Activated CD4-positive, alpha-beta T cell treated with anti-CD3 and anti-CD28 coated beads for 24 hours (primary cell): ENCODE measurements at regions not wholly inside any gene's neighbourhood (a gene's known extent, or its start where the extent isn't known, plus 50 kb on each side); places are given as distances from the start of the nearest gene placed in this dataset.
"Not testable (repeated sequence)": the region's sequence is repeated elsewhere in the genome, so short reads cannot be mapped to it uniquely, and the experiment has no call there.

Experiments used
- DNase-seq, 2 donors: peaks; one replicate each; pipeline ENCODE4 v3.0.0-alpha.2; 2020; ENCODE audit warnings: low read depth in 2 of 2

DNA sequence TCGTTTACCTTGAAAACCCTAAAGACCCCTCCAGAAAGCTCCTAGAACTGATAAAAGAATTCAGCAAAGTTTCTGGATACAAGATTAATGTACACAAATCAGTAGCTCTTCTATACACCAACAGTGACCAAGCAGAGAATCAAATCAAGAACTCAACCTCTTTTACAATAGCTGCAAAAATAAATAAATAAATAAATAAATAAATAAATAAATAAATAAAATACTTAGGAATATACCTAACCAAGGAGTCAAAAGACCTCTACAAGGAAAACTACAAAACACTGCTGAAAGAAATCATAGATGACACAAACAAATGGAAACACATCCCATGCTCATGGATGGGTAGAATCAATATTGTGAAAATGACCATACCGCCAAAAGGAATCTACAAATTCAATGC, 186.8 kb upstream of the EOLA2 start:
- not testable (repeated sequence) for DNase-seq

DNA sequence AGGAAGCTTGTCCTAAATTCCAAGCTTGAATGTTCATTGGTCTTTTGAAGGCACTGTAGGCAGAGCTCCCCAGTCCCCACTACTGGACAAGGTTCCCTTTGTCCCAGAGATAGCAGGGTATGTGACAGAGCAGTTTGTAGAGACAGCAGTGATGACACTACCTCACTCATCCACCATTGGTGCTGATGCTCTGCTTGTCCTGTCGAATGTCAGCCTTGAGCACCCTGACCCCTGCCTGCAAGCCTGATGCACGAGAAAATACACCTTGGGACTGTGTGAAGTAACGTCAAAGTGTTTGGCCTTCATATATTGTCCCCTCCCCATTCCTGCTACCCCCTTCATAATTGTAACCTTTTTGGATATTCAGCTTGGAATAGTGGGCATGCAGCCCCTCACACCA, 188.9 kb upstream of the EOLA2 start:
- no peak for DNase-seq

DNA sequence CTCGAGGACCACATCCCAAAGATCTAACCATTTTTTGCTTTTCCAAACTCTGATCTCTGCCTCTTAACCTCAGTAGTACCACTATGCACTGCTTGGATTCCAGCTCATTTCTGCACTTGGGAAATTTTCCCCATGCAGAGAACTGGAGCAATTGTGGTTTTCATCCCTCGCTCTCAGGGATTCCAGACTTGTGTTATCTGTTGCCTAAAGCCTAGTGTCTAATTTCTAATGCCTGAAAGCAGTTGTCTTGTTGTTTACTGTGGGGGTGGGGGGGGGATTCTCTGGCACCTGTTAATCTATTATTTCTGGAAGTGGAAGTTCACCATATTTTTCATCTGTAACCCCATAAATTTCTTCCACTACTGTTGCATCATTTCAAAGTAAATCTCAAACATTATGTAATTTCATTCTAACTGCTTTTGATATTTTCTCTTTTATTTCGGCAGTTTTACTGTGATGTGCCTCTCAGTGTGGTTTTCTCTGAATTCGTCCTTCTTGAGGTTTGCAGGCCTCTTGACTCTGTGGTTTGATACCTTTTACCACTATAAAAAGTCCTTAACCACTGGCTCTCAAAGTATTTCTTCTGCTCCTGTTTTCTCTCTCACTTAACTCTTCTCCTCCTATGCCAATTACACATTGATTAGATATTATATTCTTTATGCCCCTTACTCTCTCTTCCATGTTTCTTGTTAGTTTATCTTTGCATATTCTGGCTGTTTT, 205.6 kb upstream of the EOLA2 start:
- DNase-seq = no peak

DNA sequence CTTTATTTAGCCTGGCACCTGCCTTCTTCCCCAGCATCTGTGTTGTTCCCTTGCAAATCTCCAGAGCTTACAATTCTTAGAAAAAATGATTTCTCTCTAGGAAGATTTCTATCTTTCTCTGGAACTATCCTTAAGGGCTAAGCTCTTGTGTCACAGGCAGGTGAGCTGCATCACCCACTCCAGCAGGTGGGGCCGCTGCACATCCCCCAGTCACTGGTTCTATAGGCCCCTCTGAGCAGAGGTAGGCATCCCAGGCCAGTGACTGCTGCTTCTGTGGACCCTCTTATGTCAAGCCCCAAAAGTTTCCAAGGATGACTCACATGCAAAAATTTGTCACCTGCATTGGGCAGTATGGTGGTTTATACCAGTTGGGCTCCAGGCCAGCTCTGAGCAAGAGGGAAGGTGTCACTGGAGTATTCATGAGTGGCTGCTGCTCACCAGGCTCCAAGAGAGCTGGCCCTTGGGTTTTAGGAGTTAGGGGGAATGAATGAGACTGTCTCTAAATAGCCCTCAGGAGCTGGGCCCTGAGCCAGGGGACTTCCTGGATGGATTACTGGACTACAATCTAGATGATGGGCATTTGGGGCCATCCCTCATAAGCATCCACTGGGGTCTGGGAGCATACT, 208.1 kb upstream of the EOLA2 start:
- DNase-seq = no peak

DNA sequence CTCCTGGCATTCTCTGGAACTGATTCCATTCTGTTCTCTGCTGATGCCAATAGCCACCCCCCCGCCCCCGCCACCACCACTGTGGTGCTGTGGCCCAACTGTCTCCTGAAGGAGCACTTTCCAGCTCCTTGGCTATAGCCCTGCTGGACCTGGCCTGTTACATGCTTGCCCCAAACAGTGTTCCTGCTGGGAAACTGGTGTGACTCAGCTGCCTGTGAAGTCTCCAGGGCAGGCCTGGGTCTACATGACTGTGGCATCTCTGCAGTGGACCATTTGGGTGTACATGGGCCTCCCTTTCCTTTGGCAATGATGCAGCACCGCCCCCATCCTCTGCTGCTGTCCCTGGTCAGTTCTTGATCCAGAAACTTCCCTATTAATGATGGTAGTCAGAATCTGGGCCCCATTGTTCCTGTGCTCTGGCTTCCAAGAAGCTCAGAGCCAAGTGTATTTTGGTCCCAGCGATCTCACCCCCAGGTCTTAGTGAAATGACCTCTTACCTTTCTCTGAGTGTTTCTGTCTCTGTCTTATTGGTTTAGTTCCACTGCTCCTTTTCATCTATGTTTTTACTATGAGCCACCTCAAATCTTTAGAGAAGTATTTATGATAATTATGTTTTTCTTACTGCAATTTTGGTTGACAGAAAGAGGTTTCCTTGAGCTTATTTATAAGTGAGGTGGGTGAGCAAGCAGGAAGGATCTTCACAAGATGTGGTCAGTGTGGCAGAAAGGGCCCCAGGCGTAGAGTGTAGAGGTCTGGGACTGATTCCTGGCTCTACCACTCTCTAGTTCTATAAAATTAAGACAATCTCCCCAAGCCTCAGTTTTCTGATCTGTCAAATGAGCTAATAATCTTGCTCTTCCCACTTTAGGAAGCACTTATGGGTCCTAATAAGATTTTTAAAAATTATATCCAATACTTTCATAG, 210.7 kb upstream of the EOLA2 start:
- DNase-seq = no peak

DNA sequence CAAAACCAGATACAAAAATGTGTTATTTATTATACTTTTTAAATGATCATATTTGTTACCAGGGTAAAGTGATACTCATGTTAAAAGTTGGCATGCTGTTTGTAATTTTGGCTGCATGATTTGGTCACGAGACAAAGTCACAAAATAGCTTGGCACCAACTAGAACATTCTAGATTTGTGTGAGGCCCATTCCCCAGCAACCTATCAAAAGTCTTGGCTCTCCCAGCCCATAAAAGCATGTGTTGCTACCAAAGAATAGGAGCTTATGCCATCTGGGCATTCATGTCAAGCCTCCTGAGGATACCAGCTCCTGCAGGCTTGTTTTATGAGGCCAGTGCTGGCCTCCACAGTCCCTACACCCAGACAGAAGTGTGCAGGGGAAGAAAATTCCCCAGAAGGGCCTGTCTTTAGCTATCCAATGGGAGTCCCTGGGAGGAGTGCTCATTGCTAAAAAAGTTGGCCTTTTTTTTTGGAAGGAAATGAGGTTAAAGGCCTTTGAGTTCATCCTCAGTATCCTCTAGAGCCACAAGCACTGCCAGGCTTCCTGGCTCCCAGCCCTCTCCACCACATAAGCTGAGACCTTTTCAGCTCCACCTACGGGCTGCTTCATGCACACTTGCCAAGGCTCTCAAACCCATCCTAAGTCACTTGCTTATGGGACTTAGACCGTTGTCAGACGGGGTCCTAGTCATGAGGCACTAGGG, 211.9 kb upstream of the EOLA2 start:
- no peak for DNase-seq

DNA sequence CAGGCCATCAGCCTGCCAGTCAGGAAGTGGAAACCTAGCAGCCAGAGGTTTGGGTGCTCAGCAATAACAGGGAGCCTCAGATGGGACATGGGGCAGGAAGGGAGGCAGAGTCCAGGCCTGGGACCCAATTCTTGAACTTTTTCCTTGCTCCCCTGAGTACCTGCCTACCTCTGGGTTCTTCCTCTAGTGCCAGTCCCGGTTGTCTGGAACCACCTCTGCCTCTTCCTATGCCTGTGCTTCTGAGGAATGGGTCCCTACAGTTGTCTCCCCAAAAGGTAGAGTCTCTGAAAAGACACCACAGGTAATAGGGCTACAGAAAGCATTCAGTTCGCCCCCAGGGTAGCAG, 212.4 kb upstream of the MAMLD1 start:
- no peak for DNase-seq

DNA sequence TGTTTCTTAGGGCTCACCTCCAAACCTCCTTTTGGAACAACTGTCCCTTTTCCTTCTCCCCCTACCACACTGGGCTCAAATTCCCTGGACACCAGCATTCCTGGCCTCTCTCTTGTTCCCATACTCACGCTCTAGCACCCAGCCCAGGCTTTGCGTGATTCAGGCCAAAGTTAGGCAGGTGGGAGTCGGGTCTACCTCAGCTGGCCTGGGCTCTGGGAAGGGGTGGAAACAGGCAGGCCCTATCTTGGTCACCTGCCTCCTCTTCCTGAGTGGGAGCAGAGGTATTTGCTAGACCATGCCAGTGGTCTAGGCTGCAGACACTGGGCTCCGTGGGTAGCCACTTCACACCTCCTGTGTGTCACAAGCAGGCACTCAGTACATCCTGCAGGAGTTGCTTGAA, 211.1 kb upstream of the MAMLD1 start:
- DNase-seq = no peak

DNA sequence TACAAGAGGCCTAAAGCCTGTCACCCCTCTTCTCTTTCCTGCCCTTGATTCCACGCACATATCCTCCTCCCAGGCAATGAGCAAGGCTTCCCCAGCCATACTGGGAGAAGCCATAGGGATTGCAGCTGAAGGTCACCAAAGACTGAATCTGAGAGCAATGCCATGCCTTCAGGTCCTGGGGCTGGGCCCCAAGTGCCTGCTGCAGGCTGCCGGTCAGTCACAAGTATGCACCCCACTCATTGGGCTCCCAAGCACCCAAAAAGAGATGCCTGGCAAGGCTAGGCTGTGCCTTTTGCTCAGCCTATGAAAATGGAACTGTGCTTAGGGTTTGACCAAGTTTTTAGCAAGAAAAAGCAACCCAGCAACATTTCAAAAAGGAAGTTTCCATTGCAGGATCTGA, 210.6 kb upstream of the MAMLD1 start:
- no peak for DNase-seq

DNA sequence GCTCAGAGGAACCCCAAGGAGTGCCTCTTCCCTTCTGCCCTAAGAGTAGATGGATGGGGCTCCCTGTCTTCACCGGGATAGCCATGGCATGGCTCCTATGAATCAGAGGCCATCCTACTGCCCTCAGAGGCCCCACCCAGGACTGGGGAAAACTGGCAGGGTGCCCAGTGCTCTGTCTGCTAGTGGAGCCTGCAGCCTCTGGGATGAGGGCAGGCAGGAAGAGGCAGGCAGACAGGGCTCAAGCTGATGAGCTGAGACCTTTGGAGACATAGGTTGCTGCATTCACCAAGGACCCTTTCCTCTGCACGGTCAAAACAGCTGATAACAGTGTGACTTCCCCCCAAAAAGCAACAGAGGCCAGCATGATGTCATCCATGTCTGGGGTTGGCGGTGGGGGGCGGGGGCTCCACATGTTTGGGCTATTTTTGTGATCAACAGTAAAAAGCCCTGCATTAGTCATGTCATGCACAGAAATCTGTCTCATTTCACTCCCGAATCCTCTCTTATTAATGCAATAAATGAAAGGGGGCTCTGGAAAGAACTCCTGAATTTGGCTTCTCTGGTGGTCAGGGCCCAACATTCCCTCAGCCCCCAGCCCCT, 207.6 kb upstream of the MAMLD1 start:
- no peak for DNase-seq

DNA sequence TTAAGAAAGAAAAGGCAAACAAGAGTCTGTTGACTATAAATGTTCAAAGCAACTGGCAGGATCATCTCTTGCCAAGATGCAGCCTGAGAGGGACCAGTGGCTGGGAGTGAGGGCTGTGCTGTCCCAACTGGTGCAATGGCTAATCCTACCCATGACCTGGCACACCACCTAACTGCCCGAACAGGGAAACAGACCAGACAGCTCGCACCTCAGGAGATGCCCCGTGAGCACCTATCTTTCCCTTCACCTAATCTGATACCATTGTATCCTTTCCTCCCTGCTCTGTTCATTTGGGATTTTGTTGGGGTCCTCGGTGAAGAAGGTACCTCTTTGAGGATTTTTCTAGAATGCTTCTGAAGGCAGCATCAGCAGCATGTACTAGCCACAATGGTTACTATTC, 206.5 kb upstream of the MAMLD1 start:
- DNase-seq = no peak

DNA sequence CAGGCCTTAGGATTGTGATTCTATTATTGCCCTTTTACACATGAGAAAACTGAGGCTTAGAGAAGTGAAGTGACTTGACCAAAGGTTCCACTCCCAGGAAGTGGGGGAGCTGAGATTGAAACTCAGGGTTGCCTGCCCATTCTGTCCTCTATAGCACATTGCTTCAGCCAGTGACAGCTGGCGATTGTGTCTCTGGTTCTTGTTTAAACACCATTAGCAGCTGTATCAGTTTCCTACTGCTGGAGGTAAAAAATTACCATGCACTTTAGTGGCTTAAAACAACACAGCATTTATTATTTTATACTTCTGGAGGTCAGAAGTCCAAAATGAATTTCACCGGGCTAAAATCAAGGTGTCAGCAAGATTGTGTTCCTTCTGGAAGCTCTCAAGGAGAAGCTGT, 205.8 kb upstream of the MAMLD1 start:
- no peak for DNase-seq

DNA sequence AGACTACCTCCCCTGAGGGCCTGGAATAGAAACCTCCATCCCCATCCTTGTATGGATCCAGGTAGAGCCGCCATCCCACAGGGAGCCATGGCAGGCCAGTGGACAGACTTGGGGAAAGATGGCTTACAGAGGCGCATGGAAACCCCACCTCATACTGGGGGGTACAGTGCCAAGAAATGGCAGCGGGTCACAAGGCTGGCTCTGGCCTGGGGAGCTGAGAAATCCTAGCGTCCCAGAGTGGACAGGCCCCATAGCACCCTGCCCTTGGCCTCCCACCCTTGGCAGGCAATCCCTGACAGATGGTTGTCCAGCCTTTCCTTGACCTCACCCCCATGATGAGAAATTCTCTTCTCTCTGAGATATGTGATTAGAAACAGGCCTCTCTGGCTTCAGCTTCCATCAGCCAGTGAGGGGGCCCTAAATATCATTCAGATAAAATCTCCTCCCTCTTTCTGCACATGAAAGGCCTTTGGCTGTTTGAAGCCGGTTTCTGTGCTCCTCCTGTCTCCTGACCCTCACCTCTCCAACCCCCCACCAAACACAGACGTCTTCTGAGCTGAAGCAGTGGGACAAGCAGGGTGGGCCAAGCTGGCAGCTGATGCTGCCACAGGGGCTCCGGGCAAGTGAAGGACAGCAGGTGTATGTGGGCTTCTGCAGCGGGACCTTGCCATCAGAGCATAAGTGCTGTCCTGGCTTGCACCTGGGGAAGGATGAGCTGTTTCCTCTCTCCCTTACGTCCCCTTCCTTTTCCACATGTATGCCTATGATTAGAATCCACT, 204.4 kb upstream of the MAMLD1 start:
- no peak for DNase-seq

DNA sequence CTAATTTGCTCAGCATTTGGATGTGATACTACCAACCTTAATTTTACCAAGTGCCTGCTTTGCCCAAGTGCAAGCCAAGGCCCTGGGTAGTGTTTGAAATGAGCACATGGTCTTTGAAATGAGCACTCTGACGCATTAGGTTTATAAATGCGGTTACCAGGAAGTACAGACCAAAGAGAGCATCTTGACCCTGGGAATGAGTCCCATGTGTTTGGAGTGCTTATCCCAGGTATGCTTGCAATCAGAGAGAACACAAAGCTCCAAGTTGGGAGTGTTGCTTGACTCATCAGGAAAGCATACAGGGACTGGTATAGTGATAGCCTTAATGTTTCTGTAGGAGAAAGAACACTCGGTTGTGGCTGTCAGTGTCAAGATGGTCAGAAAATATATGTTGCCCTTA, 203.6 kb upstream of the MAMLD1 start:
- no peak for DNase-seq

DNA sequence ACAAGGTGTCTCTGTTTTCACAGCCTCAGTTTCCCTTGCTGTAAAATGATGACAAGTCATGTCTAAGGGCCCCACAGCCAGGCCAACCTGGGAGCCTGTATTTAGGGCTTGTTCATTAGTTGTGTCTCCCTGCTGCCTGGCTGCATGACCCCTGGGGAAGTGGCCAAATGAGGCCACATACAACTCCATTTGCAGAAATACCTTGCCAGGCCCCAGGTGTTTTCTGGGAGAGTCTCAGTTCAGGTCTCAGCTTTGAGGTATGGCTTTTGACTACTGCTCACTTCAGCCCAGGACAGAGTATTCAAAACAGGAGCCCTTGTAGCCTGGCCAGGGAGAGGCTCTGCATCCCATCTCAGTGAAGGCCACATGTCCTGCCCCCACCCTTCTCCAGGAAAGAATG, 202.5 kb upstream of the MAMLD1 start:
- no peak for DNase-seq

DNA sequence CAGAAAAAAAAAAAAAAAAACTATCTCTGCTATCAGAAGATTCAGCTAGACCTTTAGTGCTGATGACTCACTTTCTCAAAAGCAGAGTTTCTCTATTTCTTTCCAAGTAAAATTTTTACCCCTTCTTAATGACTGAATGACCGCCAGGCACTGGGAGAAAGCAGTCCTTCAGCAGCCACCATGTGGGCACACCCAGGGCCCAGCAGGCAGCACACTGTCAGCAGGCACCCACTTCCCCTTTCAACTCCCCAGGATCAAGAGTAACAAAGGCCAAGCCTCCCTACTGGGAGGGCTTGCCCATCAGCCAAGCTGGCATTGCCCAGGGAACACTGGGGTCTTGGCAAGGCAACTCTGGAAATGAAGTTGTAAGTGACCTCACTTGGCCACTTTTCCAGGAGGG, 201.9 kb upstream of the MAMLD1 start:
- no peak for DNase-seq

DNA sequence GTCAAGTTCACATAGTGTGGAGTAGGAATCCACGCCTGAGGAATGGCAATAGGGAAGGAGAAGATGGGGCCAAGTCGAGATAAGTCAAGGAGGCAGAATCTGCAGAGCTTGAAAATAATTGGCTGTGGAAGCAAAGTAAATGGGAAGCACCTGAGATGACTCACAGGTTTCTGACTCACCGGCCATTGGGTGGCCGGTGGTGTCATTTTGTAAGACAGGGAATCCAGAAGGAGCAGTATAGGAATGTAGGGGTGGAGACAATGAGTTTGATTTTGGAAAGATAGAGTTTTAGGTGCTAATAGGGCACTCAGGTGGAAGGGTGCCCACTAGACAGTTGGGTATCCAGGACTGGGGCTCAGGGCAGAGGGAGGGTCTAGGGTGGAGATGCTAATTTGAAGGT, 201.0 kb upstream of the MAMLD1 start:
- DNase-seq = no peak

DNA sequence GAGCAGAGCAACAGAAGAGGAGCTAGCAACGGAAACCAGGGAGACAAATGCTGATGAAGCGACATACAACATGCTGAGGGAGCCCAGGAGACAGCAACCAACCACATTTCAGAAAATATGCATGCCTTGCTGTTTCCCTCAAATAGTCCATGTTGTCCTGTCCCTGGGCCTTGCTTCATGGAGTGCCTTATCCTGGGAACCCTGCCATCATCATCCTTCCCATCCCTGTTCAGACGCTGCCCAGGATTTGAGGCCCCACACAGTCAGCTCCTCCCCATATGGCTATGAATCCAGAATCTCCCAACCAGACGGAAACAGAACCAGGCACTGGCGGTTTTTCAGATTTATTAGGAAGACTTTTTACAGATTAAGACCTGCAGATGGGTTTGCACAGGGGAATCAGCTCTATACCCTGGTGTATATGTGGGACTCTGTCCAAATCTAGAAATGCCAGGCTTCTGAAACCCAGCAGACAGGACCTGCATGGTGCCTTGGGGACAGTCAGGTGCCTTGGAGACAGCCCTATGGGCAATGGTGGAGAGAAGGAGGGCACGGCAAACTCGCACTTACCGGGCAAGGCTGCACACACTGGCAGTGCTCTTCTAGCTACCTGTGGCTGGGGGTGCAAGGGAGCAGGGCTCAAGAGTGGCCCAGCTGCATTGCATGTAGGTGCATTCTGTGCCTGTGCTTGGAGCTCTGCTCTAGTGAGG, 199.7 kb upstream of the MAMLD1 start:
- no peak for DNase-seq

DNA sequence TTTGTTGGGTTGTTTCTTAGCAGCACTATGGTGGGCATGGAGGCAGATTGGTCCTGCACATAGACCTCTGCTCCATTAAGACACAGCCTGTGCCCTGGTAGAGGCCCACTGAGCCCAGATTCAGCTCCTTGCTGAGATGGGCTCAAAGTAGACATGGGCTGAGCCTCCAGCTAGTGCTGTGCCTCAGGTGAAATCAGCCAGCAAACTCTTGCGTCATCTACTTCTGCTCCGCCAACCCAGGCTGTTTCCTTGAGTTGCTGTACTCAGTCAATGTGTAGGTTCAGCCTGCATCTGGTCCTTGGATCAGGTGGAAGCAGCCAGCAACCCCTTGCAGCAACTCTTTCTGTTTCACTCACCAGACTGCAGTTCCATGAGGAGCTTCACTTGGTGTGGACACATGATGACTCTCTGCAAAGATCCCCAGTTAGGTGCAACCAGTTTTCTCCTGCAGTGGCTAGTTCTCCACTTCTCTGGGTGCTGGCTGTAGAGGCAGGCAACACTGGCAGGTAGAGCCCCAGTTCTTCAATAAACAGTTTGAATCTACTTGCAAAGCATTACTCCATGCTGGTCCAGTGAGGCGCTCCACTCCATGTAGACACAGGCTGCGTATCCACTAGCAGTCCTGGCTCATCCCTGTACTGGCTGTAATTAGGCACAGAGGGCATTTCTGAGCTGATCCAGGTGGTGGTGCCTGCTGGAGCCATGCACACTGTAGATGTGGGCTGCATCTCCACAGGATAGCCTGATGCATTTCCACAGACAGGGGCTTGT, 199.0 kb upstream of the MAMLD1 start:
- DNase-seq = no peak
